ENCODE measurements at regions not wholly inside any gene's neighbourhood (a gene's known extent, or its start where the extent isn't known, plus 50 kb on each side); places are given as distances from the start of the nearest gene placed in this dataset.

GRCh38 chr5:68843624-68844364, 250.0 kb upstream of the SLC30A5 start:
- TF ChIP-seq POLR2A (IDR thresholded peaks at IDR 0.05; ENCODE audit: insufficient read depth in 1 of 2, low read depth in 2 of 2, low read length in 2 of 2) (no peak), KLF9 (CRISPR knock-in tag; IDR thresholded peaks at IDR 0.05; ENCODE audit: low read depth) (no peak), SOX6 (IDR thresholded peaks at IDR 0.05) (no peak), SOX6 (CRISPR knock-in tag; IDR thresholded peaks at IDR 0.05) (no peak)
- TF ChIP-seq, protein P1, sequence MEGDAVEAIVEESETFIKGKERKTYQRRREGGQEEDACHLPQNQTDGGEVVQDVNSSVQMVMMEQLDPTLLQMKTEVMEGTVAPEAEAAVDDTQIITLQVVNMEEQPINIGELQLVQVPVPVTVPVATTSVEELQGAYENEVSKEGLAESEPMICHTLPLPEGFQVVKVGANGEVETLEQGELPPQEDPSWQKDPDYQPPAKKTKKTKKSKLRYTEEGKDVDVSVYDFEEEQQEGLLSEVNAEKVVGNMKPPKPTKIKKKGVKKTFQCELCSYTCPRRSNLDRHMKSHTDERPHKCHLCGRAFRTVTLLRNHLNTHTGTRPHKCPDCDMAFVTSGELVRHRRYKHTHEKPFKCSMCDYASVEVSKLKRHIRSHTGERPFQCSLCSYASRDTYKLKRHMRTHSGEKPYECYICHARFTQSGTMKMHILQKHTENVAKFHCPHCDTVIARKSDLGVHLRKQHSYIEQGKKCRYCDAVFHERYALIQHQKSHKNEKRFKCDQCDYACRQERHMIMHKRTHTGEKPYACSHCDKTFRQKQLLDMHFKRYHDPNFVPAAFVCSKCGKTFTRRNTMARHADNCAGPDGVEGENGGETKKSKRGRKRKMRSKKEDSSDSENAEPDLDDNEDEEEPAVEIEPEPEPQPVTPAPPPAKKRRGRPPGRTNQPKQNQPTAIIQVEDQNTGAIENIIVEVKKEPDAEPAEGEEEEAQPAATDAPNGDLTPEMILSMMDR (CRISPR knock-in tag; IDR thresholded peaks at IDR 0.05), result no peak
- TF ChIP-seq, protein P2, sequence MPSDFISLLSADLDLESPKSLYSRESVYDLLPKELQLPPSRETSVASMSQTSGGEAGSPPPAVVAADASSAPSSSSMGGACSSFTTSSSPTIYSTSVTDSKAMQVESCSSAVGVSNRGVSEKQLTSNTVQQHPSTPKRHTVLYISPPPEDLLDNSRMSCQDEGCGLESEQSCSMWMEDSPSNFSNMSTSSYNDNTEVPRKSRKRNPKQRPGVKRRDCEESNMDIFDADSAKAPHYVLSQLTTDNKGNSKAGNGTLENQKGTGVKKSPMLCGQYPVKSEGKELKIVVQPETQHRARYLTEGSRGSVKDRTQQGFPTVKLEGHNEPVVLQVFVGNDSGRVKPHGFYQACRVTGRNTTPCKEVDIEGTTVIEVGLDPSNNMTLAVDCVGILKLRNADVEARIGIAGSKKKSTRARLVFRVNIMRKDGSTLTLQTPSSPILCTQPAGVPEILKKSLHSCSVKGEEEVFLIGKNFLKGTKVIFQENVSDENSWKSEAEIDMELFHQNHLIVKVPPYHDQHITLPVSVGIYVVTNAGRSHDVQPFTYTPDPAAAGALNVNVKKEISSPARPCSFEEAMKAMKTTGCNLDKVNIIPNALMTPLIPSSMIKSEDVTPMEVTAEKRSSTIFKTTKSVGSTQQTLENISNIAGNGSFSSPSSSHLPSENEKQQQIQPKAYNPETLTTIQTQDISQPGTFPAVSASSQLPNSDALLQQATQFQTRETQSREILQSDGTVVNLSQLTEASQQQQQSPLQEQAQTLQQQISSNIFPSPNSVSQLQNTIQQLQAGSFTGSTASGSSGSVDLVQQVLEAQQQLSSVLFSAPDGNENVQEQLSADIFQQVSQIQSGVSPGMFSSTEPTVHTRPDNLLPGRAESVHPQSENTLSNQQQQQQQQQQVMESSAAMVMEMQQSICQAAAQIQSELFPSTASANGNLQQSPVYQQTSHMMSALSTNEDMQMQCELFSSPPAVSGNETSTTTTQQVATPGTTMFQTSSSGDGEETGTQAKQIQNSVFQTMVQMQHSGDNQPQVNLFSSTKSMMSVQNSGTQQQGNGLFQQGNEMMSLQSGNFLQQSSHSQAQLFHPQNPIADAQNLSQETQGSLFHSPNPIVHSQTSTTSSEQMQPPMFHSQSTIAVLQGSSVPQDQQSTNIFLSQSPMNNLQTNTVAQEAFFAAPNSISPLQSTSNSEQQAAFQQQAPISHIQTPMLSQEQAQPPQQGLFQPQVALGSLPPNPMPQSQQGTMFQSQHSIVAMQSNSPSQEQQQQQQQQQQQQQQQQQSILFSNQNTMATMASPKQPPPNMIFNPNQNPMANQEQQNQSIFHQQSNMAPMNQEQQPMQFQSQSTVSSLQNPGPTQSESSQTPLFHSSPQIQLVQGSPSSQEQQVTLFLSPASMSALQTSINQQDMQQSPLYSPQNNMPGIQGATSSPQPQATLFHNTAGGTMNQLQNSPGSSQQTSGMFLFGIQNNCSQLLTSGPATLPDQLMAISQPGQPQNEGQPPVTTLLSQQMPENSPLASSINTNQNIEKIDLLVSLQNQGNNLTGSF (CRISPR knock-in tag; IDR thresholded peaks at IDR 0.05), result no peak
- TF ChIP-seq, protein P3, sequence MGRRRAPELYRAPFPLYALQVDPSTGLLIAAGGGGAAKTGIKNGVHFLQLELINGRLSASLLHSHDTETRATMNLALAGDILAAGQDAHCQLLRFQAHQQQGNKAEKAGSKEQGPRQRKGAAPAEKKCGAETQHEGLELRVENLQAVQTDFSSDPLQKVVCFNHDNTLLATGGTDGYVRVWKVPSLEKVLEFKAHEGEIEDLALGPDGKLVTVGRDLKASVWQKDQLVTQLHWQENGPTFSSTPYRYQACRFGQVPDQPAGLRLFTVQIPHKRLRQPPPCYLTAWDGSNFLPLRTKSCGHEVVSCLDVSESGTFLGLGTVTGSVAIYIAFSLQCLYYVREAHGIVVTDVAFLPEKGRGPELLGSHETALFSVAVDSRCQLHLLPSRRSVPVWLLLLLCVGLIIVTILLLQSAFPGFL (CRISPR knock-in tag; IDR thresholded peaks at IDR 0.05), result no peak

Measured in HepG2 (cell line).